22Rv1 (cell line): ENCODE measurements at regions not wholly inside any gene's neighbourhood (a gene's known extent, or its start where the extent isn't known, plus 50 kb on each side); places are given as distances from the start of the nearest gene placed in this dataset.

Experiments
- ZFX ChIP-seq: fragments of 450-650 bp; IDR thresholded peaks from 2 replicates; pipeline ENCODE4 v1.6.1; 2017; ENCODE audit warnings: antibody characterized with exemption, borderline replicate concordance
- TF ChIP-seq, protein P1 (sequence below): fragments of 450-650 bp; IDR thresholded peaks from 2 replicates; pipeline ENCODE4 v1.5.1; 2017; ENCODE audit warnings: mild to moderate bottlenecking

DNA sequence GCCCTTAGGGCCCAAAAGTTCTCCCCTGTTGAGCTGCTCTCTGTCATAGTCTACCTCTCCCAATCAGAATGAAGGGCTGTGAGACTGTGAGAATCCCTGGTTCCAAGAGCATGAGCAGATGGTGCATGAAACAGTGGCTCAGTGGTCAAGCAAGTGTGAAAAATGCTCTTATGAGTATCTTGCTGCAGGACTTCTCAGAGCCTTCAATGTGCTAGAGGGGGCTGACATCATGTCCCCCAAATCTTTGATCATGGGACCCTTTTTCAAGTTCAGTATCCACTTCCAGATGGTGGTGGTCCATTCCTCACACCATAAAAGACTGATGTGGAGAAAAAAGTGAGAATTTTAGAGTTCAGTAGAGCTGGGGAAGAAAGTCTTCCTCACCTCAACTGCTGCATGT lies 265.3 kb upstream of the HABP2 start:
- TF ChIP-seq, protein P1, sequence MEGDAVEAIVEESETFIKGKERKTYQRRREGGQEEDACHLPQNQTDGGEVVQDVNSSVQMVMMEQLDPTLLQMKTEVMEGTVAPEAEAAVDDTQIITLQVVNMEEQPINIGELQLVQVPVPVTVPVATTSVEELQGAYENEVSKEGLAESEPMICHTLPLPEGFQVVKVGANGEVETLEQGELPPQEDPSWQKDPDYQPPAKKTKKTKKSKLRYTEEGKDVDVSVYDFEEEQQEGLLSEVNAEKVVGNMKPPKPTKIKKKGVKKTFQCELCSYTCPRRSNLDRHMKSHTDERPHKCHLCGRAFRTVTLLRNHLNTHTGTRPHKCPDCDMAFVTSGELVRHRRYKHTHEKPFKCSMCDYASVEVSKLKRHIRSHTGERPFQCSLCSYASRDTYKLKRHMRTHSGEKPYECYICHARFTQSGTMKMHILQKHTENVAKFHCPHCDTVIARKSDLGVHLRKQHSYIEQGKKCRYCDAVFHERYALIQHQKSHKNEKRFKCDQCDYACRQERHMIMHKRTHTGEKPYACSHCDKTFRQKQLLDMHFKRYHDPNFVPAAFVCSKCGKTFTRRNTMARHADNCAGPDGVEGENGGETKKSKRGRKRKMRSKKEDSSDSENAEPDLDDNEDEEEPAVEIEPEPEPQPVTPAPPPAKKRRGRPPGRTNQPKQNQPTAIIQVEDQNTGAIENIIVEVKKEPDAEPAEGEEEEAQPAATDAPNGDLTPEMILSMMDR, result no peak
- no peak for TF ChIP-seq ZFX
